ENCODE measurements at regions not wholly inside any gene's neighbourhood (a gene's known extent, or its start where the extent isn't known, plus 50 kb on each side); places are given as distances from the start of the nearest gene placed in this dataset.

DNA sequence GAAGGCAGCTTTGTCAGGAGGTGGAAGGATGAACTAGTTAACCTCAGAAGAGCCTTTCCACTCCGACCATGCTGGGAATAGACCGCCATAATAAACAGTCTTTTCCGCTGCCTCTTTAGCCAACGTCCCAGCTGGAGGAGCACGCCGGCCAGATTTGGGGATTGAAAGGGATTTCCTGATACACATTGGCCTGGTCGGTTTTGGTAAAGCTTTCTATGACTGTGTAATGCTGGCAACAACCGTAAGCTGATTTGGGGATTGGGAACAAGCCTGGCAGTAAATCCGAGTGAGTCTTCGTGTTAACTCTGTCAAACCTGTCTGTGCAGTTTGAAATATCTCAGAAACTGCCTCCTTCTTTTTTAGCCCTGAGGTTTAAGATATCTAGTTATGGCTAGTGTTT lies 87.0 kb downstream of the DAD1 start:
- TF ChIP-seq ZNF70 (CRISPR knock-in tag; IDR thresholded peaks at IDR 0.05) (no peak), ZC3H10 (CRISPR knock-in tag; IDR thresholded peaks at IDR 0.05) (no peak), CSRNP3 (CRISPR knock-in tag; IDR thresholded peaks at IDR 0.05) (no peak), ESRRG (CRISPR knock-in tag; IDR thresholded peaks at IDR 0.05) (no peak), PATZ1 (CRISPR knock-in tag; IDR thresholded peaks at IDR 0.05; ENCODE audit: borderline replicate concordance) (no peak), ZFP3 (CRISPR knock-in tag; IDR thresholded peaks at IDR 0.05) (no peak)
